Panc1 (cell line): ENCODE measurements at regions not wholly inside any gene's neighbourhood (a gene's known extent, or its start where the extent isn't known, plus 50 kb on each side); places are given as distances from the start of the nearest gene placed in this dataset.

Experiments used
- CTCF ChIP-seq: fragments of 450-650 bp; IDR thresholded peaks from 2 replicates; pipeline ENCODE4 v1.5.1; 2017; ENCODE audit warnings: mild to moderate bottlenecking
- POLR2AphosphoS5 ChIP-seq: IDR thresholded peaks from 2 replicates; pipeline ENCODE4 v1.6.1; 2012; ENCODE audit warnings: mild to moderate bottlenecking, low read depth, low read length, moderate library complexity
- SIN3A ChIP-seq: IDR thresholded peaks from 2 replicates; pipeline ENCODE4 v1.6.1; 2012; ENCODE audit warnings: low read depth, mild to moderate bottlenecking, low read length, moderate library complexity, borderline replicate concordance; ENCODE audit not compliant: insufficient read depth
- TF ChIP-seq, protein P1 (sequence below), 2 experiments: IDR thresholded peaks; 2 replicates each; pipeline ENCODE4 v1.6.1; 2011 to 2012; ENCODE audit warnings: low read depth in 2 of 2, control low read depth in 1 of 2, low read length in 1 of 2, mild to moderate bottlenecking in 1 of 2, moderate library complexity in 1 of 2; ENCODE audit not compliant: insufficient read depth in 1 of 2

DNA sequence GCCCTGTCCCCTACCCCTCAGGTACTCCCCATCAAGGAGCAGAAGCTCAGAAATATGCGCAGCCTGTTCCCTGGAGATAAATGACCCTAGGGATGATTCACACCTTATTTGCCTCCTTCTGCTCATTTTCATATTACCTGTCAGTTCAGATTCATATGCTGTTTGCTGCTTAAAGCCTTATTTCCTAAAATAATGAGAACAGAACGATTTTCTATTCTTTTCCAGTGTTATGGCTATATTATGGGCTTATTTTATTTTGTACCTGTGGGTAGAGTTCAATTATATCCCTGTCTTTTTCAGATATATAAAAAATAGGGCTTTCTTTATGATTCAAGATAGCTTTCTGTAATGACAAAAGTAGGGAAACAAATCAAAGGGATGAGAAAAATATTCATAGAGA, 224.8 kb downstream of the RPAP3 start:
- no peak for TF ChIP-seq POLR2AphosphoS5
- no peak for TF ChIP-seq CTCF
- TF ChIP-seq, protein P1, sequence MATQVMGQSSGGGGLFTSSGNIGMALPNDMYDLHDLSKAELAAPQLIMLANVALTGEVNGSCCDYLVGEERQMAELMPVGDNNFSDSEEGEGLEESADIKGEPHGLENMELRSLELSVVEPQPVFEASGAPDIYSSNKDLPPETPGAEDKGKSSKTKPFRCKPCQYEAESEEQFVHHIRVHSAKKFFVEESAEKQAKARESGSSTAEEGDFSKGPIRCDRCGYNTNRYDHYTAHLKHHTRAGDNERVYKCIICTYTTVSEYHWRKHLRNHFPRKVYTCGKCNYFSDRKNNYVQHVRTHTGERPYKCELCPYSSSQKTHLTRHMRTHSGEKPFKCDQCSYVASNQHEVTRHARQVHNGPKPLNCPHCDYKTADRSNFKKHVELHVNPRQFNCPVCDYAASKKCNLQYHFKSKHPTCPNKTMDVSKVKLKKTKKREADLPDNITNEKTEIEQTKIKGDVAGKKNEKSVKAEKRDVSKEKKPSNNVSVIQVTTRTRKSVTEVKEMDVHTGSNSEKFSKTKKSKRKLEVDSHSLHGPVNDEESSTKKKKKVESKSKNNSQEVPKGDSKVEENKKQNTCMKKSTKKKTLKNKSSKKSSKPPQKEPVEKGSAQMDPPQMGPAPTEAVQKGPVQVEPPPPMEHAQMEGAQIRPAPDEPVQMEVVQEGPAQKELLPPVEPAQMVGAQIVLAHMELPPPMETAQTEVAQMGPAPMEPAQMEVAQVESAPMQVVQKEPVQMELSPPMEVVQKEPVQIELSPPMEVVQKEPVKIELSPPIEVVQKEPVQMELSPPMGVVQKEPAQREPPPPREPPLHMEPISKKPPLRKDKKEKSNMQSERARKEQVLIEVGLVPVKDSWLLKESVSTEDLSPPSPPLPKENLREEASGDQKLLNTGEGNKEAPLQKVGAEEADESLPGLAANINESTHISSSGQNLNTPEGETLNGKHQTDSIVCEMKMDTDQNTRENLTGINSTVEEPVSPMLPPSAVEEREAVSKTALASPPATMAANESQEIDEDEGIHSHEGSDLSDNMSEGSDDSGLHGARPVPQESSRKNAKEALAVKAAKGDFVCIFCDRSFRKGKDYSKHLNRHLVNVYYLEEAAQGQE (IDR thresholded peaks at IDR 0.05; ENCODE audit: insufficient read depth in 1 of 2, low read depth in 2 of 2, low read length in 1 of 2) = no peak
- no peak for TF ChIP-seq SIN3A
